ENCODE measurements at regions not wholly inside any gene's neighbourhood (a gene's known extent, or its start where the extent isn't known, plus 50 kb on each side); places are given as distances from the start of the nearest gene placed in this dataset.

GRCh38 chr14:56414236-56414635, 165.4 kb upstream of the TMEM260 start:
- POLR2A ChIA-PET (ENCODE audit: unreplicated experiment): no interaction called here
- no peak overlapping the region for H4K8ac ChIP-seq (ENCODE audit: low read depth in 2 of 2, low read length in 2 of 2)
- BruUV-seq (replicated peaks): no TSS peak
- H4K5ac ChIP-seq (ENCODE audit: low read depth, low read length): no peak overlapping the region
- intact Hi-C loops (cut with micrococcal nuclease) (no loop called here), in situ Hi-C loops (cut with MboI; ENCODE audit: low sequenced_read_pairs) (no loop called here), dilution Hi-C loops (cut with HindIII; ENCODE audit: low sequenced_read_pairs, unreplicated experiment) (no loop called here)
- no peaks in the 10 kb centered on the region for H4K20me1 ChIP-seq (ENCODE audit: insufficient read depth, low read length)
- no peaks in the 10 kb centered on the region for H3K4me1 ChIP-seq (ENCODE audit: control insufficient read depth, insufficient read depth, low read length)
- DNase-seq (no peak), ATAC-seq (ENCODE audit: low read depth) (no peak)
- H3K56ac ChIP-seq (ENCODE audit: extremely low read depth, insufficient read depth, low read length): no peak overlapping the region
- H3K9ac ChIP-seq (ENCODE audit: low read depth, low read length): no peak overlapping the region
- no peak overlapping the region for H3K23ac ChIP-seq (ENCODE audit: low read depth, low read length)
- CTCF ChIA-PET: no interaction called here
- H2BK120ac ChIP-seq (ENCODE audit: low read depth, low read length): no peak overlapping the region
- no peaks in the 10 kb centered on the region for H3K36me3 ChIP-seq (ENCODE audit: control insufficient read depth, insufficient read depth, low read length)
- H3K4me2 ChIP-seq (ENCODE audit: low read depth, low read length): no peak overlapping the region
- H2BK15ac ChIP-seq (ENCODE audit: low read depth, low read length): no peak overlapping the region
- 0 out of 2 replicates have a peak, but pooled peaks cover 1% of the 10 kb centered on the region for H3K9me3 ChIP-seq (ENCODE audit: control insufficient read depth, insufficient read depth, low read length)
- no peak overlapping the region for H2BK5ac ChIP-seq (ENCODE audit: low read depth, low read length, poor library complexity, severe bottlenecking)
- H3K18ac ChIP-seq (ENCODE audit: low read depth, low read length): no peak overlapping the region
- H3K27ac ChIP-seq (ENCODE audit: insufficient read depth, low read length): no peak overlapping the region
- no peak for TF ChIP-seq SMC3 (IDR thresholded peaks at IDR 0.05; ENCODE audit: low read depth, low read length)
- TF ChIP-seq MAFK (IDR thresholded peaks at IDR 0.05; ENCODE audit: low read depth, low read length): no peak
- no peak for TF ChIP-seq RFX5 (IDR thresholded peaks at IDR 0.05; ENCODE audit: low read depth, low read length)
- no peak for TF ChIP-seq NFE2L2 (IDR thresholded peaks at IDR 0.05; ENCODE audit: low read depth, low read length)
- no peak for TF ChIP-seq MAZ (IDR thresholded peaks at IDR 0.05; ENCODE audit: borderline replicate concordance, low read depth, low read length)
- TF ChIP-seq CHD1 (IDR thresholded peaks at IDR 0.05; ENCODE audit: low read depth, low read length): no peak
- TF ChIP-seq RAD21 (IDR thresholded peaks at IDR 0.05; ENCODE audit: low read length): no peak
- no peak for TF ChIP-seq USF2 (IDR thresholded peaks at IDR 0.05; ENCODE audit: low read depth, low read length)
- no peak for TF ChIP-seq FOS (IDR thresholded peaks at IDR 0.05; ENCODE audit: low read depth, low read length)
- no peak for TF ChIP-seq ELK1 (IDR thresholded peaks at IDR 0.05; ENCODE audit: borderline replicate concordance, low read depth, low read length)
- TF ChIP-seq POLR2A (IDR thresholded peaks at IDR 0.05; ENCODE audit: low read depth, low read length): no peak
- no peak for TF ChIP-seq BHLHE40 (IDR thresholded peaks at IDR 0.05; ENCODE audit: low read depth, low read length)
- TF ChIP-seq RCOR1 (IDR thresholded peaks at IDR 0.05; ENCODE audit: insufficient replicate concordance, low read length): no peak
- no peak for TF ChIP-seq CEBPB (IDR thresholded peaks at IDR 0.05; ENCODE audit: low read depth, low read length)
- TF ChIP-seq MXI1 (IDR thresholded peaks at IDR 0.05; ENCODE audit: borderline replicate concordance, low read depth, low read length): no peak
- TF ChIP-seq CTCF (conservative IDR thresholded peaks at IDR 0.05; ENCODE audit: low read depth, low read length): no peak
- no peaks in the 10 kb centered on the region for H3K9me1 ChIP-seq (ENCODE audit: insufficient read depth, low read length)
- H3K14ac ChIP-seq (replicated peaks; ENCODE audit: low read depth, low read length): no peak overlapping the region
- no CpG with 5 or more reads among the region's 3 CpGs for WGBS, 2 experiments (ENCODE audit: extremely low coverage in 2 of 2, insufficient read length in 1 of 2)
- no peak overlapping the region for H2BK20ac ChIP-seq (ENCODE audit: low read depth, low read length)
- H4K91ac ChIP-seq (ENCODE audit: insufficient read depth, low read depth, low read length): no peak overlapping the region
- H2AFZ ChIP-seq (replicated peaks; ENCODE audit: low read length, poor library complexity): no peak overlapping the region
- H2AK9ac ChIP-seq (replicated peaks; ENCODE audit: low read depth, low read length, poor library complexity): no peak overlapping the region
- H3K79me1 ChIP-seq (ENCODE audit: low read depth in 1 of 2, low read length in 2 of 2): no peaks in the 10 kb centered on the region
- no peak overlapping the region for H3K4me3 ChIP-seq (ENCODE audit: insufficient read depth, low read depth, low read length)
- peaks cover 18% of the 10 kb centered on the region for H3K27me3 ChIP-seq (ENCODE audit: control insufficient read depth, insufficient read depth, low read length)
- no peak overlapping the region for H3K4ac ChIP-seq (ENCODE audit: low read depth, low read length)
- H2AK5ac ChIP-seq (ENCODE audit: low read depth, low read length): no peak overlapping the region
